ENCODE measurements at regions not wholly inside any gene's neighbourhood (a gene's known extent, or its start where the extent isn't known, plus 50 kb on each side); places are given as distances from the start of the nearest gene placed in this dataset.

GRCh38 chr3:194837457-194838127 lies 151.9 kb downstream of the FAM43A start:
- no peak for DNase-seq

GRCh38 chr3:194838236-194838635 lies 152.6 kb downstream of the FAM43A start:
- DNase-seq, result no peak

- no peak for DNase-seq
Observed at GRCh38 chr3:194840661-194841514, 155.2 kb downstream of the FAM43A start.

- no peak for DNase-seq
Observed at GRCh38 chr3:194841515-194841841, 155.8 kb downstream of the FAM43A start.

GRCh38 chr3:194843556-194843955 lies 157.9 kb downstream of the FAM43A start:
- DNase-seq, result no peak

- DNase-seq, result no peak
Observed at GRCh38 chr3:194844046-194844445, 158.4 kb downstream of the FAM43A start.

- no peak for DNase-seq
Observed at GRCh38 chr3:194849166-194849875, 163.6 kb downstream of the FAM43A start.

GRCh38 chr3:194851254-194851653 lies 165.6 kb downstream of the FAM43A start:
- DNase-seq, result no peak

GRCh38 chr3:194851941-194852340 lies 166.3 kb downstream of the FAM43A start:
- no peak for DNase-seq

- DNase-seq, result no peak
Observed at GRCh38 chr3:194852345-194852744, 166.7 kb downstream of the FAM43A start.

- peak; percentile 36 for DNase-seq
Observed at GRCh38 chr3:194852831-194853508, 167.3 kb downstream of the FAM43A start.

- no peak for DNase-seq
Observed at GRCh38 chr3:194854206-194854605, 168.5 kb downstream of the FAM43A start.

GRCh38 chr3:194854659-194855390 lies 169.1 kb downstream of the FAM43A start:
- no peak for DNase-seq

GRCh38 chr3:194856296-194856695 lies 170.6 kb downstream of the FAM43A start:
- DNase-seq, result no peak

GRCh38 chr3:194857469-194858113 lies 171.9 kb downstream of the FAM43A start:
- no peak for DNase-seq

GRCh38 chr3:194858382-194858781 lies 172.7 kb downstream of the FAM43A start:
- DNase-seq, result no peak

GRCh38 chr3:194860725-194861124 lies 175.0 kb downstream of the FAM43A start:
- DNase-seq, result no peak

- no peak for DNase-seq
Observed at GRCh38 chr3:194861375-194861774, 175.7 kb downstream of the FAM43A start.

- no peak for DNase-seq
Observed at GRCh38 chr3:194865061-194865460, 179.4 kb downstream of the FAM43A start.

GRCh38 chr3:194865615-194866014 lies 179.9 kb downstream of the FAM43A start:
- DNase-seq, result no peak

GRCh38 chr3:194866236-194866635 lies 180.6 kb downstream of the FAM43A start:
- no peak for DNase-seq
